ENCODE measurements at regions not wholly inside any gene's neighbourhood (a gene's known extent, or its start where the extent isn't known, plus 50 kb on each side); places are given as distances from the start of the nearest gene placed in this dataset.

GRCh38 chr6:68235326-68235784 is 399.7 kb upstream of the ADGRB3 start:
- ATAC-seq: no peak
- no peak for DNase-seq (ENCODE audit: low read depth in 1 of 2, low spot score in 1 of 2)
- TF ChIP-seq FOSB (CRISPR knock-in tag; IDR thresholded peaks at IDR 0.05): no peak
- no peak for TF ChIP-seq PHF8 (IDR thresholded peaks at IDR 0.05; ENCODE audit: borderline replicate concordance, low read depth)
- TF ChIP-seq SREBF2 (IDR thresholded peaks at IDR 0.05): no peak
- no peak for TF ChIP-seq BCL3 (IDR thresholded peaks at IDR 0.05)
- no peak for TF ChIP-seq HOXB13 (CRISPR knock-in tag; IDR thresholded peaks at IDR 0.05; ENCODE audit: low read depth)
- TF ChIP-seq HEYL (CRISPR knock-in tag; IDR thresholded peaks at IDR 0.05): no peak
- TF ChIP-seq RAD21 (conservative IDR thresholded peaks at IDR 0.05 in 1 of 2, IDR thresholded peaks at IDR 0.05 in 1 of 2): no peak
- TF ChIP-seq MYC (IDR thresholded peaks at IDR 0.05; ENCODE audit: borderline replicate concordance, low read length): no peak
- no peak for TF ChIP-seq CHD2 (IDR thresholded peaks at IDR 0.05; ENCODE audit: low read length, partially characterized antibody)
- TF ChIP-seq RFX5 (IDR thresholded peaks at IDR 0.05): no peak
- TF ChIP-seq CHD4 (IDR thresholded peaks at IDR 0.05; ENCODE audit: borderline replicate concordance): no peak
- WGBS (ENCODE audit: missing lambda C conversion rate): 0% methylated on average over 1 of the region's 1 CpG
- Histone ChIP-seq H3K4me1 (no peaks in the 10 kb centered on the region), H3K27ac (no peak overlapping the region), H3K4me2 (no peak overlapping the region), H3K9me3 (no peaks in the 10 kb centered on the region), H3K4me3 (no peak overlapping the region)
- CTCF ChIA-PET: no interaction called here
- POLR2A ChIA-PET: no interaction called here
- no peak for FAIRE-seq

DNA sequence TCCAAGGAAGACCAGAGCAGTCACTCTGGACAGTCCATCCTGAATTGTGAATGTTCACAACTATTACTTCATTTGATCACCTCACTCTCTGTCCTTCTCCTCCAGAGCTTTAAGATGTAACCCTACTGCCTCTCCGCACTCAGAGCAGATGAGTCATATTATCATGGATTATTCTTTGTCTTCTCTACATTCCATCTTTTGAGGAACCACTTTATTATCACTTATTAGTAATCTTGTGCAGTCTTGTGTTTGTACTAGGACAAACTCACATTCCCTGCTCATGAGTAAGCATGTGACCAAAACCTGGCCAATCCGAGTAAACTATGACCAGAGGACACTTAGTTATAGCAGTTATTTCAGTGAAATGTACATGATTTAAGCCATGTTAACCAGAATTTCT is 401.5 kb upstream of the ADGRB3 start:
- no peak overlapping the region; the same call in 2 of the 3 replicates for H3K4me2 ChIP-seq
- FAIRE-seq (no peak), DNase-seq (ENCODE audit: low read depth in 1 of 2, low spot score in 1 of 2) (peak in 1 of 2 experiments; percentile 18), ATAC-seq (no peak)
- WGBS (ENCODE audit: missing lambda C conversion rate): 4% methylated on average over 2 of the region's 2 CpGs
- H3K4me3 ChIP-seq: no peak overlapping the region
- no peaks in the 10 kb centered on the region for H3K9me3 ChIP-seq
- H3K4me1 ChIP-seq: no peaks in the 10 kb centered on the region
- ChIA-PET POLR2A (no interaction called here), CTCF (no interaction called here)
- TF ChIP-seq HDAC2 (IDR thresholded peaks at IDR 0.05) (no peak), REST (IDR thresholded peaks at IDR 0.05) (no peak), FOSB (CRISPR knock-in tag; IDR thresholded peaks at IDR 0.05) (no peak), BHLHE40 (IDR thresholded peaks at IDR 0.05; ENCODE audit: low read depth, low read length) (no peak), ZFP36 (IDR thresholded peaks at IDR 0.05; ENCODE audit: borderline replicate concordance, partially characterized antibody) (no peak), JUNB (IDR thresholded peaks at IDR 0.05) (no peak), JUN (IDR thresholded peaks at IDR 0.05) (no peak), RFX5 (IDR thresholded peaks at IDR 0.05) (no peak), GATA3 (IDR thresholded peaks at IDR 0.05; ENCODE audit: borderline replicate concordance) (no peak), SMC3 (IDR thresholded peaks at IDR 0.05) (no peak), NR3C1 (IDR thresholded peaks at IDR 0.05) (no peak)
- TF ChIP-seq, protein P1, sequence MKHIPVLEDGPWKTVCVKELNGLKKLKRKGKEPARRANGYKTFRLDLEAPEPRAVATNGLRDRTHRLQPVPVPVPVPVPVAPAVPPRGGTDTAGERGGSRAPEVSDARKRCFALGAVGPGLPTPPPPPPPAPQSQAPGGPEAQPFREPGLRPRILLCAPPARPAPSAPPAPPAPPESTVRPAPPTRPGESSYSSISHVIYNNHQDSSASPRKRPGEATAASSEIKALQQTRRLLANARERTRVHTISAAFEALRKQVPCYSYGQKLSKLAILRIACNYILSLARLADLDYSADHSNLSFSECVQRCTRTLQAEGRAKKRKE (CRISPR knock-in tag; IDR thresholded peaks at IDR 0.05; ENCODE audit: low read depth): no peak
- TF ChIP-seq, protein P2, sequence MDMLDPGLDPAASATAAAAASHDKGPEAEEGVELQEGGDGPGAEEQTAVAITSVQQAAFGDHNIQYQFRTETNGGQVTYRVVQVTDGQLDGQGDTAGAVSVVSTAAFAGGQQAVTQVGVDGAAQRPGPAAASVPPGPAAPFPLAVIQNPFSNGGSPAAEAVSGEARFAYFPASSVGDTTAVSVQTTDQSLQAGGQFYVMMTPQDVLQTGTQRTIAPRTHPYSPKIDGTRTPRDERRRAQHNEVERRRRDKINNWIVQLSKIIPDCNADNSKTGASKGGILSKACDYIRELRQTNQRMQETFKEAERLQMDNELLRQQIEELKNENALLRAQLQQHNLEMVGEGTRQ (IDR thresholded peaks at IDR 0.05): no peak
- TF ChIP-seq, protein P3, sequence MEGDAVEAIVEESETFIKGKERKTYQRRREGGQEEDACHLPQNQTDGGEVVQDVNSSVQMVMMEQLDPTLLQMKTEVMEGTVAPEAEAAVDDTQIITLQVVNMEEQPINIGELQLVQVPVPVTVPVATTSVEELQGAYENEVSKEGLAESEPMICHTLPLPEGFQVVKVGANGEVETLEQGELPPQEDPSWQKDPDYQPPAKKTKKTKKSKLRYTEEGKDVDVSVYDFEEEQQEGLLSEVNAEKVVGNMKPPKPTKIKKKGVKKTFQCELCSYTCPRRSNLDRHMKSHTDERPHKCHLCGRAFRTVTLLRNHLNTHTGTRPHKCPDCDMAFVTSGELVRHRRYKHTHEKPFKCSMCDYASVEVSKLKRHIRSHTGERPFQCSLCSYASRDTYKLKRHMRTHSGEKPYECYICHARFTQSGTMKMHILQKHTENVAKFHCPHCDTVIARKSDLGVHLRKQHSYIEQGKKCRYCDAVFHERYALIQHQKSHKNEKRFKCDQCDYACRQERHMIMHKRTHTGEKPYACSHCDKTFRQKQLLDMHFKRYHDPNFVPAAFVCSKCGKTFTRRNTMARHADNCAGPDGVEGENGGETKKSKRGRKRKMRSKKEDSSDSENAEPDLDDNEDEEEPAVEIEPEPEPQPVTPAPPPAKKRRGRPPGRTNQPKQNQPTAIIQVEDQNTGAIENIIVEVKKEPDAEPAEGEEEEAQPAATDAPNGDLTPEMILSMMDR (IDR thresholded peaks at IDR 0.05): no peak
- H3K27ac ChIP-seq: no peak overlapping the region

Measured in A549 (cell line).